GM21447 (cell line): ENCODE measurements at regions not wholly inside any gene's neighbourhood (a gene's known extent, or its start where the extent isn't known, plus 50 kb on each side); places are given as distances from the start of the nearest gene placed in this dataset.
"Not testable (repeated sequence)": the region's sequence is repeated elsewhere in the genome, so short reads cannot be mapped to it uniquely, and the experiment has no call there.

Experiments used
- ATAC-seq: cut with Tn5 transposase; IDR thresholded peaks from one replicate; pipeline ENCODE4 v1.9.1; 2021; ENCODE audit not compliant: unreplicated experiment

DNA sequence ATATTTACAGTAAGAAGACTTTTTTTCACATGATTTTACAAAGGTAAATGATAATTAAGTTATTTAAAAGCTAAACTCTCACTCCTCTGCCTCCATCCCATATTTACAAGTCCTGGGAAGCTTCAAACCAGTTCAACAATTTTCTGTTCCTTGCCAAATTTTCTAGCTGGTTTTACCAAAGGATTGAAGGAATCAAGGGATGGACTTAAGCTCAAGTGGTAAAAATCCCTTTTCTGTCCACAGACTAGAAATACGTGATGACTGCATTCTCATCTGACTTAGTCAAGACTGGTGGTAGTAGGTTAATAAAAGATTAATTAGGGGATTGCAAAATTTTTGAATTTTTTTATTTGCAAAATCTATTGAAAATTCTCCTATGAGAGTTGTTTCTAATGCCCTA lies 297.3 kb downstream of the MTX2 start:
- ATAC-seq = no peak

DNA sequence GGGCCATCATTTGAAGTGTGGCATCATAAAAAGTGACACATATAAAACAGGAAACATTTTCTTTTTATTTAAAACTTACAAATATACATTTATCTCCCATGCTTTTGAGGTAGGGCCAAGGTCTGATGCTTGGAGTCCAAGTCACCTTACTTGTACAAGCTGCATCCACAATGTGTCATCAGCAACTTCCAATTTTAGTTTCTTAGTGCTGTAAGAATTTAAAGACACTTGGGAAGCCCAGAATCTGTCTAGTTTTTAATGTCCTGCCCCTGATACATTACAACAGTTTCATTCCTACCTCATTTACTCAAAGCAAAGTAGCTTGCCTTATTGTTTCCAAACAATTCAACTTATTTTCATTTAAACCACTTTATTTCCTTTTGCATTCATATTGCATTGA lies 297.7 kb downstream of the MTX2 start:
- ATAC-seq = no peak

DNA sequence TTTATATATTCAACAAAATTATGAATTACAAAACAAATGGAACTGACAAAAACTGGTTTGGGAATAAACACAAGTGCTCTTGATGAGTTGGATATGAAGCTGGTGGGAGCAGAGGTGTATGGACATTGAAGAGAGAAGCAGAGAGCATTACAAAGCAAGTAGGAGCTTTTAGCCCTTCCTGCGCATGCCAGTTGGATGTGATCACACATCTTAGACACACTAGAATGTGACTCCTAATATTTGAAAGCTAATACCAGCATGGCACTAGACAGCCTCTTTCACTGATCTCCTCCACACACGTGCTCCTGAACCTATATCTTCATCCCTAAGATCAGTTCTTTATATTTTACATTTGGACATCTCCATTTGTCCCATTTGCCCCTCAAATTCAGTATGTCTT lies 298.1 kb downstream of the MTX2 start:
- no peak for ATAC-seq

DNA sequence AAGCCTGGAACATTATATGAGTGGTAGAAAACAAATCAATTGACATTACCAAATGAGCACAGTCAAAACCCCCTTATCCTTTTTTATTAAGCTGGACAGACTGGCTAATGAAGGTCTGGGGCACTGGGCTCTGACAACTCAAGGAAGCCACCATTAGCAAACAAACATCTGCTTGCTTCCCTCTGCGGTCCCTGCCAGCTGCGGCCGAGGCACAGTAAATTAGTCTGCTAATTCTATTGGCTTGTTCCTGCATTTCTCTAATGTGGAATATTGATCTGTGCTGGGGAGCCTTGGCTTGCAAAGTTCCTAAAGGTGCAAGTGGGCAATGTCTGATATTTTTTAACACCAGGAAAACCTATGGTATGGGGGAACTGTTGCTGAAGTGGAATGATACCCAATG lies 300.3 kb downstream of the MTX2 start:
- ATAC-seq = no peak

DNA sequence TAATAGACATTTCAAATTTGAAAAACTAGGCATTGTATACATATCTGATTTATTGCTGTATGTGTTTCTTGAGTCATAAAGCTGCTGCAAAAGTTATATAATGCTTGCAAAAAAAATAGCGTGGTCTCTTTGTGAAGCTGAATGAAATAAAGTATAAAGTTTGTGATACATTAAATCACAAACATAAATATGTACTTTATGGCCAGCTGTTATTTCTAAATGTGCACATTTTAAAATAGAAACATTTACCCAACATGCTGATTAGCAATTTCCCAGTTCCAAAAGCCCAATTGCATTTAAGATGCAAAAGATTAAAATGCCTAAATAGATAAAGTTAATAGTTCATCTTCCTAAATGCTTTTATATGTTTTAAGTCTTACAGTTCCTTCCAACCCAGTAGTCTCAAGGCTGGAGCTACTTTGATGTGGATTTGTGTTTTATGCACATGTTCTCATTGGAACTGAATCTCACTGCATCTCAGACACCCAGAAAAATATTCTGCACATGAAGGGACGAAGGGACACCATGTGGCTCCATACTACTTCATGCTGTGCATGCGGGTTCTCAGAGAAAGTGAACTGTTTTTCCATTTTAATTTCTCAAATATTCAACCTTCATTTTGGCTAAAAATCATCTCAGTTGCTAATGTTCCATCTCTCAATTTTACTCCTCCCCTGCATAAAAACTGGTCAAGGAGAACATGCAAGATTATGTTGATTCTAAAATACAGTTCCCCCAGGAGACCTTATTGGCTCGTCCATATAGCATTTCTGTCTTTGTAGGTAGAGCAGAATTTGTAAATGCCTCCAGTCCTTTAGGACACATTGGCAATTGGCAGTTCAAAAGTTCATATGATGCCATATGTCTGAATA lies 304.6 kb downstream of the MTX2 start:
- no peak for ATAC-seq

DNA sequence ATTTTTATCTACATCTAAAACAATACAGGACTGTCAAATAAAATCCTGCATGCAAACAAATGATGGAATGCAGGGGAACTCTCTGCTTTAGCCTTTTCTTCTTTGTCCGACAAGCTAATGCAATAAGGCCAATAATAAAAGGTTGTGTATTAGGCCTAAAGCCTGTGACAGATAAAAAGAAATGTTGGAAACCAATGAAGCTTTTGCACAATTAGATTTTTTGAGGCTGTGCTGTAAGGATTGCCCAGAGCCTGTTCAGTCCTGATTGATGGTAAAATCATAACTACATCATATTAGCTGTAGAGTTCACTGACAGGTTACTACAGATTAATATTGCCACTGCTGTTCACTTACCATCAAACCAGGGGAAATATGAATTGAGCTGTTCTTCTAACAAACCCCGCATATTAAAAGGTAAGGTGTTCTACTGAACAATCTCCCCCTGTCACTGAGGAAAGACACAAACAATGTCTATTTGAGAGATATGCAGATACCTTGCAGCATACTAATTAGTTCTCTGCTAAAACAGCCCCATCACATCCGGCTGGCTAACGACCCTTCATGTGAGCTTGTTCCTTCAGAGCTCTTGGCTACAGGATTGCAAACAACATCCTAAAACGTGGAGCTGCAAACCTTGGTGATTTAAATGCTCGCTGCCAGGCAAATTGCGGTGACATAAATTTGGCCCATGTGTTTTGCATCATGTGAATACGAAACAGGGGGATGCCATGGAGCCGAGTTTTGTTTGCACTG lies 305.4 kb downstream of the MTX2 start:
- ATAC-seq = no peak

DNA sequence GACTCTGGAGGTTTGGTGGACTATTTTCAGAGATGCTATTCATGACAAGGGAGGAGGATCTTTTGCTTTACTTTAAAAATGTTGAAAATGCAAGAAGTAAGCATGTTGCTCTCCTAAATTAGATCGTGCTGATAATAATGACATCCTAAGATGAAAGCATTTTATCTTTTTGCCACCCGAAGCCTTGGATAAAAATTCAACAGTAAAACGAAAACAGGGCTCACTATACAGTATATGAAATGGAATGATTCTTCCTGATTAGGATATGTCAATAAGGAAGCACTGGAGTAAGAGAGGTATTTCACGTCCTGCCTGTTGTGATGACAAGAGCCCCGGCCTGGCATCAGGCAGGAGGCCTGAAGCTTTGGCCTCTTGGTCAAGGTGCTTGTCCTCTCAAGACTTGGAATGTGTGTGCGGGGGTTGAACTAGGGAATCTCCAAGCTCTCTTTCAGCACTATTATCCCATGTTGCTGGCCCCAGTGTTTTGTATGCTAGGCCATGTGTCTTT lies 306.0 kb downstream of the MTX2 start:
- no peak for ATAC-seq

DNA sequence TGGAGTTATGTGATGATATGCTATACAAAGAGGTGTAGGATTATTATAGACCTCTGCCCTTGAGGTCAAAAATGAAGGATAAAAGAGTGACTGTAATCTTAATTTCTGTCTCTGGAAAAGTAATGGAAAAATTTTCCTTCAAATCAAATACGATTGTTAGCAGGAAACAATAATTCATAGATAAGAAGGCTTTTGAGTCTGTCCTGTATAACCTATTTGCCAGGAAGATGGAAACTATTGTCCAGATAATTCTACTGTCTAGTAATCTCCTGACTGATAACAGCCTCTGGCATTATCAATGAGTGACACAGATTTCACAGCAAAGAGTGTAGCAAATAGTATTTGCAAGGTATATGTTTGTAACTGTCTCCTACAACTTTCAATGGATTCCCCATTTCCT lies 307.8 kb downstream of the MTX2 start:
- no peak for ATAC-seq

DNA sequence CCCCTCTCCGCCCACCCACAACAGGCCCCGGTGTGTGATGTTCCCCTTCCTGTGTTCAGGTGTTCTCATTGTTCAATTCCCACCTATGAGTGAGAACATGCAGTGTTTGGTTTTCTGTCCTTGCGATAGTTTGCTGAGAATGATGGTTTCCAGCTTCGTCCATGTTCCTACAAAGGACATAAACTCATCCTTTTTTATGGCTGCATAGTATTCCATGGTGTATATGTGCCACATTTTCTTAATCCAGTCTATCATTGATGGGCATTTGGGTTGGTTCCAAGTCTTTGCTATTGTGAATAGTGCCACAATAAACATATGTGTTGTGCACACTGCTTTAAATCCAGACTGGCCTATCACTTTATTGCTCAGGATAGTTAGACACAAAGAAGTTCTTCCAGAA lies 309.1 kb downstream of the MTX2 start:
- ATAC-seq = not testable (repeated sequence)

DNA sequence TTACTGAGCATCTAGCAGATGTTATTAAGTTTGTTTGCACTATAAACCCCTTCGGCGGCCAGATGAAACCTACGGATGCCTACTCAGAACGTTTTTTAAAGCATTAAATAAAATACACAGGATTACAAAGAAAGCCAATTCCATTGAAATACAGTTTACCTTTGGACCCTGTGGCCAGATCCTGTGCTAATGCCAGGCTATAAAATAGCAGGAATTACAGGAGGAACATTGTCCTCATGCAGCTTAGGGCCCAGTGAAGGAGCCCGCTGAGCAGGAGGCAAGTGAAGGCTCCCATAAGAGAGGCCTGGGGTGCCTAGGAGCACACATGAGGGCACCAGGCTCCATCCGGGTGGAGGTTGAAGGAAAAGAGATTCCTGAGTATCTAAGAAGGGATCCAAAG lies 310.4 kb downstream of the MTX2 start:
- no peak for ATAC-seq

DNA sequence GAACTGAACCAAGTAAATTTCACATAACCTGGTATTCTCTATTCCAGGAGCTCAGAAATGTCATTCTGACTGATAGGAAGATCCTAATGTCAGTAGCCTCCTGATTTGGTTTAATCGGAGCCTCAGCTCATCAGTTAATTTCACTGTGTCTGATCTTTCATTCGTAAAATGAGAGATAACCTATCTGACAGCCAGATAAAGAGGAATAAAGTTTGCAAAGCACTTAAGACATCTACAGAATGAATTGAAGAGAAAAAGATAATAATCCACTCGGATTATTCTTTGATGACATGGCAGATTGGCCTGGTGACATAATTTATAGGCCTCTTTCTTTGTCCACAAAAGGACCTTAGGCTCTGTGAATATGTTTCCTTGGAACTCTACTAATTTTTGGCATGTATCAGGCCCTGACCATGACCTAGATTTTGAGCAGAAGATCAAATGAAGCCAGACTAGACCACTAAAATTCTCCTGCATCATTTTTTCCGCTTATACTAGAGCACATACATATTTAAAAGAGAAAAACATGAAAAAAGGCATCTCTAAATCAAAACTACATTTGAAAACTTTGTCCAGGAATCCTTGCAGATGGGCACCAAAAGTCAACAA lies 312.4 kb downstream of the MTX2 start:
- ATAC-seq = no peak

DNA sequence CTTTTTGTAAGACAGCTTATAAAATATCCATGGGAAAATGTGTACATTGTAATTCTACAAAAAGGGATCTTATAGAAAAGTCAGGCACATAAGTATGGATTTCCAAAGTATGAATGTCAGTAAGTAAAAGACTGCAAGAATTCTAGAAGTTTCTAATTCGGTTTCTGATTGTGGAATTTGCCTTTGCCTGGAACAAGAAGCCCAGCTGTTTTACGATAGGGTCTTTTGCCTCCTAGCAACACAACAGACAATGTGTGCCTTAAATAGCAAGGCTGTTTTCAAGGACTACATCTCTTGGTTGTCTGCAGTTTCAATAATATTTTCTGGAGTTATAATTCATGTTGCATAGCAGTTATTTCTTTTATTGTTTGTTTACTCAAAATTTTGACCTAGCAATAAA lies 312.9 kb downstream of the MTX2 start:
- no peak for ATAC-seq

DNA sequence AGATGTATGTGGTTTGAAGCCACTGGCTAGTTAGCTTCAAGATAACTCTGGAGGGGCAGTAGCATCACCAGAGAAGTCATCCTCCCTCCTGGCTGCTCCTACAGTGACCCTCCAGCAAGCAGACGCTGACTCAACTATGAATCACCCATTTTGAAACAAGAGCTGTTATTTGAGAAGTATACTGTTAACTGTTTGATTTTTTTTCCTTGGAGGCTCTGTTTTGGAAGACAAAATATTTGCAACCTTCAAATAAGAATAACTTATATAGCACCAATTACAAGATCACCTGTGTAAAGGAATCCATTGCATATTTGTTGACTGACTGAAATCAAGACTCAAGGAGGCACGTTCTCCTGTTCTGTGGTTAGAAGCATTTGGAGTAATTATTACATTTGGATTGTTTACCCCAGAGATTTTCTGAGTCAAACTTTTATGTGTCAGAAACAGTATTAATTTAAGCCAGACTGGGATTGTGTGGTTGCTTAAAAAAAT lies 313.8 kb downstream of the MTX2 start:
- ATAC-seq = no peak

DNA sequence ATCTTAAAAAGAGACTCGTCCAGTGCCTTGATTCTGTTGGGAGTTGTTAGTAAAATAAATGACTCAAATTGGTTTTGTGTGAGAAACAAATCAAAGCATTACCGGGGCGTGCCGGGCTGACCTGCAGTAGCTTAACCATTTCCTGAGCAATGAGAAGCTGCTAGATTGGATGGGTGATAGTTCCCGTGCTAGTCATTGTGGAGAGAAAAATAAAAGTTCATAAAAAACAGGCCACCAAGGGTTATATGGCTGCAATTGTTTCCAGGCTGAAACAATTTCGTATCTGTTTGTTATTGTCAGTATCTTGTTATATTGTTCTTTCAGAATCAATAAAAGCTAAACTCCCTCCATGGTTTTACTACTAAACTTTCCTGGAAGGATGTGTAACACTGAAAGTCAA lies 314.4 kb downstream of the MTX2 start:
- ATAC-seq = no peak

DNA sequence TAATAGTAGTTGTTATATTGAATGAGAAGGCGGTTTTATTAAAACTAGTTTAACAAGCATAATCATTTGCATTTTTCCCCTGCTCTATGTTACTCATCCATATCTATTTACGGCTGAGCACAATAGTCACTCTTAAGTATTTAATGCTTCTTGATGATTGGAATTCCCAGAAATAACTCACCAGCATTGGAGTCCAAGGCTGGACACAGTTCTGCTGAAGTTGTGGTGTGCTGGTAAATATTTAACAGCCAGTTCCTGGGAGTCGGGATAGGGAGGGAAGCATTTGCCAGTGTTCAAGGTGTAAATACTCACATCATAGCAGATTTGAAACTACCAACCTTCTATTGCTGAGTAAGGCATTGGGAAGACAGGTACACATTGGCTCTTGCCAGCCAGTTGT lies 315.1 kb downstream of the MTX2 start:
- no peak for ATAC-seq

DNA sequence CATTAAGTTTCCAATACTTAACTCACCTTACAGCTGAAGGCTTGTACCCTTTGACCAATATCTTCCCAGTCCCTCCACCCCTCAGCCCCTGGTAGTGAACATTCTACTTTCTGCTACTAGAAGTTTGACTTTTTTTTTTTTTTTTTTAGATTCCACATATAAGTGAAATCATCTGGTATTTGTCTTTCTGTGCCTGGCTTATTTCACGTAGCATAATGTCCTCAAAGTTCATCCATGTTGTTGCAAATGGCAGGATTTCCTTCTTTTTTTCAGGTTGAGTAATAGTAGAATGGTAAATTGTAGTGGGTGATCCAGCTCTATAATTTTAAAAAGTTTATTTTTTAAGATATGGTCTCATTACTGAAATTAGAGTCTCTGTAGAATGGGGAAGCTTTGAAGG lies 316.0 kb downstream of the MTX2 start:
- ATAC-seq = no peak

DNA sequence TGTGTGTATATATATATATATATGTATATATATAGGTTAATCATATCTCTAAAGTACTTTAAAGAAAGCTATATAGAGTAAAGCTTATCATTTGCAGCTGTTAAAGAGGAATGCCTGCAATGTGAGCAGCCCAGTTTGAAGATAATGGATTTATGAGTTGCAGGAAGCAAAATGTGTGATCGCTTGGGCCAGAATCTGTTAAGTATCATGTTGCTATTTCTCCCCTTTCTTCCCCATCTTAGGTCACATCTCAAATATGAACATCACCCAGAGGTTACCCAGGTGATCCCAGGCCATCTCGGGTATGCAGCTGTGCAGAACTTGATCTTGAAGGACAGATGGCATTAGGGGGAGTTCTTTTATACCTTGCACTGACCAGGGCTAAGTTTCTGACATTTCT lies 316.5 kb downstream of the MTX2 start:
- ATAC-seq = no peak

DNA sequence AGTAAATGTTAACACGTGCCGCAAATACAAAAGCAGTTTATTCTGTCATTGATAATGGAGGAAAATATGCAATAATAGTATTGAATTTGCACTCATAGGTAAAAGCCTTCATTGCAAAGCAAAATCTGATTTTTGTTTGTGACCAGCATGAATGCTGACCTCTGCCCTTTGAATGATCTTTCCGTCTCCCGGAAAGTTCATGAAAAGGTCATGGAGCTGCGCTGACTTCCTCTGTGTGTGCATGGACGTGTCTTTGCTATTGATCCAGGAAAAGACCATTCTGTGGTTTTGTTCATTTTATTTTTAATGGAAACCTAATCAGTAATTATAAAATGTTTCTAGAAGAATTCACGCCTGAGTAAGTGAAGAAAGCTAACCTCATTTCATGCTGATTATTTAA lies 320.0 kb downstream of the MTX2 start:
- no peak for ATAC-seq

DNA sequence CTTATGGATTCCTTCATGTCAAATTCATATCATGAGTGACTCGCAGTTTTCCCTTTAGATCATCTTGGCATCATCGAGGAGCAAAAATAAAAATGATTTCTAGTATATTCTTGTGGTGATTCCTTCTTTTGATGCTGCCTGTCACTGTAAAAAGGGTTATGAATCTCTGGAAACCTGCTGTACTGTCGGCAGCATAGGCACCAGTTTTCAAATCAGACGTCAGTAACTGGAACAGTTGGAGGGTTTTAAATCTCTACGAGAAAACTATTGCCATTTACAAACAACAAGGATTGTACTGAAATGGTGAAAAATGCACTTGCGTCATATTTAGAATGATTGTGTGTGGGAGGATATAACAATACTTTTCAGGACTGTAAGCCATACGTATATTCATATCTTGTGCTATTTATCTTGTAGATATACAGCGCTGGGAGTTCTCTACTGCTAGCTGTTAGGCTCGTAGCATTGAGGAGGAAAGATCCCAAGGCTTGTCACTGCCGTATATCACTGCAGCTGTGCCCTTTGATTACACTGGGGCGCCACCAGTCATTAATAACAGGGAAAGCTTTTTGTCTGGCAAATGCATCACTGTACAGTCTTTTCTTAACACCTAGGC lies 320.7 kb downstream of the MTX2 start:
- no peak for ATAC-seq

DNA sequence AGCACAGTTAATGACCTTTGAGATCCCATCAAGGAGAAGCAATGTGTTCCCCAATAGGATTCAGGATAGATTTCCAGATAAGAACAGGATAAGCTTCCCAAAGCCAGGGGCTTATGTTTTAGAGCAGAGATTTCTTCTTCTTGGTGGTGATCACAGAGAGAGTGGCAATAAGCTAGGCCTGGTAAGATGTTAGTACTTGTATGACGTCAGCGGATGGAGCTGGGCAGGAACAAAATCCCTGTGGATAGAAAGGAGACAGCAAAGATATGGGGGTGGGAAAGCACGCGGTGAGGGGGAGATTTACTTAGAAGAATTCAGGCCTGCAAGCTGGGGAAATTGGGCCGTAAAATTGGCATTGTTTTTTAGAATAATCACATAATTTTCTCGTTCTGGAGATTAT lies 323.0 kb downstream of the MTX2 start:
- ATAC-seq = no peak

DNA sequence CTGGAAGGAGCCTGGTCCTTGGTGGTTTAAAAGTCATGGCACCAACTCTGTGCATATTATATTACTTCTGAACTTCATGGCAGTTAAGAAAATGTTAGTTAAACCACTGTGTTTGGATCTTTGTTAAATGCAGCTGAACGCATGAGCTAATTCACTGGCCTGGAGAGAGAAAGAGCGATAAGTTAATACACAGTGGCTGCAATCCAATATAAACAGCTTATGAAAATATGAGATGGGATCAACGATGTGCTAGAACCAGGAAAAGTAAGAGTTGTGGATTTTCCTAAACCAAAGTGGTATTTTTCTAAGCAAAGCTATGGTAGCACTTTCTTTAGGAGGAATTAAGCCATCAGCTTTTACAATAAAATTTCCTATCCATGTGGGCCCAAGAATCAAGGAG lies 326.7 kb downstream of the MTX2 start:
- no peak for ATAC-seq
